ENCODE measurements at regions not wholly inside any gene's neighbourhood (a gene's known extent, or its start where the extent isn't known, plus 50 kb on each side); places are given as distances from the start of the nearest gene placed in this dataset.

- TF ChIP-seq REST (IDR thresholded peaks at IDR 0.05) = no peak
- H3K4me1 ChIP-seq = peaks cover 12% of the 10 kb centered on the region; the same call in 2 of the 3 replicates
- no peak overlapping the region for H3K4me3 ChIP-seq
- 77% methylated on average over 8 of the region's 8 CpGs for WGBS (ENCODE audit: missing lambda C conversion rate)
- no peak for DNase-seq (ENCODE audit: low read depth in 1 of 2, low spot score in 1 of 2)
- ChIA-PET POLR2A (no interaction called here), CTCF (interaction anchor here (1.0 kb wide), 1 partner anchor 23 kb away, joined by 3 read pairs; no protein-coding TSS in a partner anchor)
- ATAC-seq = no peak
- no peak for FAIRE-seq
- no peak overlapping the region for H3K4me2 ChIP-seq
- H3K27ac ChIP-seq = no peak overlapping the region
- H3K9me3 ChIP-seq = no peaks in the 10 kb centered on the region
These were observed 183.2 kb downstream of the SOX9 start for GRCh38 chr17:72303787-72304733.

- FAIRE-seq (no peak), DNase-seq (ENCODE audit: low read depth in 1 of 2, low spot score in 1 of 2) (no peak), ATAC-seq (no peak)
- ChIA-PET CTCF (no interaction called here), POLR2A (no interaction called here)
- Histone ChIP-seq H3K4me3 (no peak overlapping the region), H3K4me1 (peaks cover 16% of the 10 kb centered on the region; the same call in 2 of the 3 replicates), H3K9me3 (no peaks in the 10 kb centered on the region), H3K4me2 (no peak overlapping the region), H3K27ac (no peak overlapping the region)
- TF ChIP-seq FOSL2 (IDR thresholded peaks at IDR 0.05) (no peak), FOSL2 (CRISPR knock-in tag; IDR thresholded peaks at IDR 0.05) (no peak), KDM5A (IDR thresholded peaks at IDR 0.05) (no peak), TP53 (CRISPR knock-in tag; IDR thresholded peaks at IDR 0.05) (no peak), HOXA7 (CRISPR knock-in tag; IDR thresholded peaks at IDR 0.05) (no peak), EHMT2 (IDR thresholded peaks at IDR 0.05; ENCODE audit: low read depth) (no peak), POLR2AphosphoS2 (conservative IDR thresholded peaks at IDR 0.05; ENCODE audit: low read length) (no peak), NPAS2 (CRISPR knock-in tag; IDR thresholded peaks at IDR 0.05; ENCODE audit: borderline replicate concordance) (no peak), MAZ (IDR thresholded peaks at IDR 0.05; ENCODE audit: borderline replicate concordance, low read depth, low read length) (no peak), JUNB (IDR thresholded peaks at IDR 0.05) (no peak), ELK1 (IDR thresholded peaks at IDR 0.05; ENCODE audit: low read depth, low read length) (no peak), RARB (CRISPR knock-in tag; IDR thresholded peaks at IDR 0.05) (no peak)
- WGBS (ENCODE audit: missing lambda C conversion rate) = 87% methylated on average over 10 of the region's 10 CpGs
These were observed 184.0 kb downstream of the SOX9 start for GRCh38 chr17:72304859-72305258.

- 57% methylated on average over 6 of the region's 6 CpGs for WGBS (ENCODE audit: missing lambda C conversion rate)
- no peak for DNase-seq (ENCODE audit: low read depth in 1 of 2, low spot score in 1 of 2)
- Histone ChIP-seq H3K4me3 (no peak overlapping the region), H3K27ac (no peak overlapping the region), H3K4me1 (peaks cover 16% of the 10 kb centered on the region; the same call in 2 of the 3 replicates), H3K4me2 (peak overlapping the region; percentile 14; the same call in 1 of the 3 replicates), H3K9me3 (no peaks in the 10 kb centered on the region)
- POLR2A ChIA-PET = no interaction called here
- no peak for ATAC-seq
- CTCF ChIA-PET = interaction anchor here (0.8 to 0.9 kb wide), 2 partner anchors 9 to 61 kb away, joined by 3 read pairs; no protein-coding TSS in a partner anchor
- no peak for FAIRE-seq
- TF ChIP-seq KDM1A (IDR thresholded peaks at IDR 0.05; ENCODE audit: low read depth) (no peak), KDM5A (IDR thresholded peaks at IDR 0.05) (no peak), HOXB13 (CRISPR knock-in tag; IDR thresholded peaks at IDR 0.05; ENCODE audit: low read depth) (no peak), NFE2L2 (conservative IDR thresholded peaks at IDR 0.05; ENCODE audit: low read length) (no peak), GATA3 (IDR thresholded peaks at IDR 0.05; ENCODE audit: borderline replicate concordance) (no peak), EHF (CRISPR knock-in tag; IDR thresholded peaks at IDR 0.05) (no peak), PBX3 (IDR thresholded peaks at IDR 0.05) (no peak), SMC3 (IDR thresholded peaks at IDR 0.05) (no peak), PHF8 (IDR thresholded peaks at IDR 0.05; ENCODE audit: borderline replicate concordance, low read depth) (no peak), POLR2AphosphoS2 (conservative IDR thresholded peaks at IDR 0.05; ENCODE audit: low read length) (no peak), CBX2 (IDR thresholded peaks at IDR 0.05; ENCODE audit: borderline replicate concordance, low read depth) (no peak)
These were observed 184.7 kb downstream of the SOX9 start for GRCh38 chr17:72305472-72305871.
